IMR-90 (cell line): ENCODE measurements at regions not wholly inside any gene's neighbourhood (a gene's known extent, or its start where the extent isn't known, plus 50 kb on each side); places are given as distances from the start of the nearest gene placed in this dataset.

Experiments used
- ATAC-seq: fragments of 200-7000 bp; cut with Tn5 transposase; 2 replicates; pipeline ENCODE4 v1.9.1; 2020; ENCODE audit warnings: low read depth, mild to moderate bottlenecking, moderate library complexity
- BruUV-seq: library from RNA; stranded (reverse); fragments of 400-500 nt; replicated peaks from 2 replicates; lab custom pipeline; 2021; lab: Mats Ljungman, UMichigan
- CTCF ChIA-PET: fragments of 300-600 bp; formaldehyde crosslinking; extraction: SDS; loops from one replicate; lab custom pipeline; 2021; ENCODE audit warnings: antibody characterized with exemption; lab: Yijun Ruan, JAX
- POLR2A ChIA-PET: fragments of 300-600 bp; sonication (Branson Sonifier 250); formaldehyde crosslinking; loops from one replicate; lab custom pipeline; 2022; ENCODE audit warnings: antibody characterized with exemption; ENCODE audit not compliant: unreplicated experiment; lab: Charles Lee
- DNase-seq: peaks from one replicate; pipeline ENCODE4 v3.0.0; 2013
- H2AFZ ChIP-seq: replicated peaks from 2 replicates; pipeline ENCODE3; 2013; ENCODE audit warnings: low read length, mild to moderate bottlenecking; ENCODE audit not compliant: poor library complexity
- H2AK5ac ChIP-seq: 2 replicates; pipeline ENCODE4 v1.6.1; 2013; ENCODE audit warnings: low read depth, low read length, inconsistent platforms
- H2AK9ac ChIP-seq: replicated peaks from 2 replicates; pipeline ENCODE3; 2013; ENCODE audit warnings: mild to moderate bottlenecking, low read depth, low read length, moderate library complexity; ENCODE audit not compliant: poor library complexity
- H2BK120ac ChIP-seq: 2 replicates; pipeline ENCODE4 v1.6.1; 2013; ENCODE audit warnings: low read depth, low read length, inconsistent platforms
- H2BK15ac ChIP-seq: 3 replicates; pipeline ENCODE4 v1.6.1; 2013; ENCODE audit warnings: low read depth, low read length, inconsistent platforms
- H2BK20ac ChIP-seq: 2 replicates; pipeline ENCODE4 v1.6.1; 2013; ENCODE audit warnings: low read depth, mild to moderate bottlenecking, inconsistent platforms, low read length, moderate library complexity
- H2BK5ac ChIP-seq: 2 replicates; pipeline ENCODE4 v1.6.1; 2013; ENCODE audit warnings: mild to moderate bottlenecking, low read depth, low read length, inconsistent platforms; ENCODE audit not compliant: poor library complexity, severe bottlenecking
- H3K14ac ChIP-seq: replicated peaks from 2 replicates; pipeline ENCODE4 v1.6.1; 2013; ENCODE audit warnings: low read depth, low read length, inconsistent platforms
- H3K18ac ChIP-seq: 2 replicates; pipeline ENCODE4 v1.6.1; 2013; ENCODE audit warnings: low read depth, low read length, control low read depth
- H3K23ac ChIP-seq: 2 replicates; pipeline ENCODE4 v1.6.1; 2013; ENCODE audit warnings: low read depth, low read length, inconsistent platforms
- H3K27ac ChIP-seq: 2 replicates; pipeline ENCODE4 v1.5.1; 2013; ENCODE audit warnings: mild to moderate bottlenecking, control low read depth, low read length; ENCODE audit not compliant: insufficient read depth
- H3K27me3 ChIP-seq: 2 replicates; pipeline ENCODE4 v1.6.1; 2013; ENCODE audit warnings: low read length; ENCODE audit not compliant: control insufficient read depth, insufficient read depth
- H3K36me3 ChIP-seq: 2 replicates; pipeline ENCODE4 v1.6.1; 2013; ENCODE audit warnings: low read length, mixed read lengths; ENCODE audit not compliant: control insufficient read depth, insufficient read depth
- H3K4ac ChIP-seq: 2 replicates; pipeline ENCODE4 v1.6.1; 2013; ENCODE audit warnings: low read depth, low read length, inconsistent platforms
- H3K4me1 ChIP-seq: 2 replicates; pipeline ENCODE4 v1.6.1; 2013; ENCODE audit warnings: low read length, mixed read lengths; ENCODE audit not compliant: control insufficient read depth, insufficient read depth
- H3K4me2 ChIP-seq: 2 replicates; pipeline ENCODE4 v1.6.1; 2013; ENCODE audit warnings: low read depth, mild to moderate bottlenecking, control low read depth, low read length, moderate library complexity
- H3K4me3 ChIP-seq: 2 replicates; pipeline ENCODE4 v1.5.1; 2013; ENCODE audit warnings: low read depth, mild to moderate bottlenecking, control low read depth, low read length, moderate library complexity; ENCODE audit not compliant: insufficient read depth
- H3K56ac ChIP-seq: 2 replicates; pipeline ENCODE4 v1.6.1; 2013; ENCODE audit warnings: low read length, inconsistent platforms; ENCODE audit not compliant: insufficient read depth; ENCODE audit errors: extremely low read depth
- H3K79me1 ChIP-seq, 2 experiments: 2 replicates each; pipeline ENCODE4 v1.6.1; 2013; ENCODE audit warnings: low read length in 2 of 2, inconsistent platforms in 1 of 2, low read depth in 1 of 2
- H3K9ac ChIP-seq: 2 replicates; pipeline ENCODE4 v1.6.1; 2013; ENCODE audit warnings: low read depth, low read length, control low read depth
- H3K9me1 ChIP-seq: 2 replicates; pipeline ENCODE4 v1.6.1; 2013; ENCODE audit warnings: low read length, inconsistent platforms; ENCODE audit not compliant: insufficient read depth
- H3K9me3 ChIP-seq: 2 replicates; pipeline ENCODE4 v1.6.1; 2013; ENCODE audit warnings: low read length; ENCODE audit not compliant: control insufficient read depth, insufficient read depth
- H4K20me1 ChIP-seq: 2 replicates; pipeline ENCODE4 v1.6.1; 2013; ENCODE audit warnings: low read length, inconsistent platforms; ENCODE audit not compliant: insufficient read depth
- H4K5ac ChIP-seq: 2 replicates; pipeline ENCODE4 v1.6.1; 2013; ENCODE audit warnings: mild to moderate bottlenecking, low read depth, low read length, control low read depth
- H4K8ac ChIP-seq, 2 experiments: 2 replicates each; pipeline ENCODE4 v1.6.1; 2013; ENCODE audit warnings: low read depth in 2 of 2, low read length in 2 of 2, control low read depth in 1 of 2, inconsistent platforms in 1 of 2
- H4K91ac ChIP-seq: 2 replicates; pipeline ENCODE4 v1.6.1; 2013; ENCODE audit warnings: low read depth, low read length, inconsistent platforms; ENCODE audit not compliant: insufficient read depth
- BHLHE40 ChIP-seq: fragments of 150-350 bp; IDR thresholded peaks from 2 replicates; pipeline ENCODE4 v1.6.1; 2016; ENCODE audit warnings: mild to moderate bottlenecking, low read depth, low read length
- CEBPB ChIP-seq: IDR thresholded peaks from 2 replicates; pipeline ENCODE4 v1.6.1; 2012; ENCODE audit warnings: low read depth, low read length, improper control_type of control experiment
- CHD1 ChIP-seq: IDR thresholded peaks from 2 replicates; pipeline ENCODE4 v1.6.1; 2012; ENCODE audit warnings: low read depth, low read length, improper control_type of control experiment
- CTCF ChIP-seq: conservative IDR thresholded peaks from 2 replicates; pipeline ENCODE4 v1.5.1; 2012; ENCODE audit warnings: mild to moderate bottlenecking, low read depth, low read length, improper control_type of control experiment
- FOS ChIP-seq: fragments of 150-350 bp; IDR thresholded peaks from 2 replicates; pipeline ENCODE4 v1.6.1; 2016; ENCODE audit warnings: low read depth, low read length
- MAFK ChIP-seq: IDR thresholded peaks from 2 replicates; pipeline ENCODE4 v1.6.1; 2012; ENCODE audit warnings: low read depth, low read length, improper control_type of control experiment
- WGBS, 2 experiments: methylation state at CpG; one replicate each; pipeline versions ENCODE4 v1.1.5 to v1.1.7; 2013; ENCODE audit warnings: missing lambda C conversion rate in 2 of 2; ENCODE audit not compliant: insufficient read length in 1 of 2; ENCODE audit errors: extremely low coverage in 2 of 2; 5-methylcytosine and 5-hydroxymethylcytosine counted together
- dilution Hi-C: fragments of 300-500 bp; cut with HindIII; formaldehyde crosslinking; loops from one replicate; pipeline ENCODE4 v1.14.3; 2018; ENCODE audit warnings: low sequenced_read_pairs; ENCODE audit not compliant: unreplicated experiment
- in situ Hi-C: fragments of 300-500 bp; cut with MboI; formaldehyde crosslinking; loops from 3 replicates; pipeline ENCODE4 v1.14.3; 2019; ENCODE audit warnings: low sequenced_read_pairs, inconsistent platforms, mixed read lengths
- intact Hi-C: fragments of 100-400 bp; cut with micrococcal nuclease; formaldehyde crosslinking; loops from 2 replicates; pipeline ENCODE4 v1.10.0; 2022
- TF ChIP-seq, protein P1 (sequence below): fragments of 150-350 bp; IDR thresholded peaks from 2 replicates; pipeline ENCODE4 v1.6.1; 2016; ENCODE audit warnings: low read depth, mild to moderate bottlenecking, low read length, moderate library complexity, borderline replicate concordance

GRCh38 chr9:92185096-92185495 is 69.9 kb upstream of the SPTLC1 start:
- peak overlapping the region; percentile 81 for H3K14ac ChIP-seq
- no peaks in the 10 kb centered on the region for H3K27me3 ChIP-seq
- WGBS, 2 experiments, result 90% methylated on average over 2 of the region's 9 CpGs; no CpG with 5 or more reads in 1 of the 2 experiments
- ATAC-seq (no peak), DNase-seq (no peak)
- ChIA-PET POLR2A (no interaction called here), CTCF (no interaction called here)
- peak overlapping the region; percentile 93 for H3K23ac ChIP-seq
- H2BK20ac ChIP-seq, result peak overlapping the region; percentile 99
- H2BK15ac ChIP-seq, result peak overlapping the region; percentile 89; the same call in 1 of the 3 replicates
- peak overlapping the region; percentile 98 for H2BK120ac ChIP-seq
- H3K56ac ChIP-seq, result peak overlapping the region; percentile 36; the same call in 1 of the 2 replicates
- peak overlapping the region; percentile 98 for H4K91ac ChIP-seq
- H3K9me1 ChIP-seq, result peaks cover 31% of the 10 kb centered on the region
- peak overlapping the region; percentile 96 for H3K4ac ChIP-seq
- BruUV-seq, result no TSS peak
- peak overlapping the region; percentile 55 for H2AFZ ChIP-seq
- intact Hi-C loops, result no loop called here
- no peaks in the 10 kb centered on the region for H3K36me3 ChIP-seq
- H2BK5ac ChIP-seq, result peak overlapping the region; percentile 94
- H3K4me1 ChIP-seq, result peaks cover 27% of the 10 kb centered on the region
- dilution Hi-C loops, result no loop called here
- no peak for TF ChIP-seq CTCF
- TF ChIP-seq FOS, result no peak
- TF ChIP-seq, protein P1, sequence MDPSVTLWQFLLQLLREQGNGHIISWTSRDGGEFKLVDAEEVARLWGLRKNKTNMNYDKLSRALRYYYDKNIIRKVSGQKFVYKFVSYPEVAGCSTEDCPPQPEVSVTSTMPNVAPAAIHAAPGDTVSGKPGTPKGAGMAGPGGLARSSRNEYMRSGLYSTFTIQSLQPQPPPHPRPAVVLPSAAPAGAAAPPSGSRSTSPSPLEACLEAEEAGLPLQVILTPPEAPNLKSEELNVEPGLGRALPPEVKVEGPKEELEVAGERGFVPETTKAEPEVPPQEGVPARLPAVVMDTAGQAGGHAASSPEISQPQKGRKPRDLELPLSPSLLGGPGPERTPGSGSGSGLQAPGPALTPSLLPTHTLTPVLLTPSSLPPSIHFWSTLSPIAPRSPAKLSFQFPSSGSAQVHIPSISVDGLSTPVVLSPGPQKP, result no peak
- TF ChIP-seq MAFK, result no peak
- TF ChIP-seq CHD1, result no peak
- no peak for TF ChIP-seq BHLHE40
- no peak for TF ChIP-seq CEBPB
- peak overlapping the region; percentile 84 to 93 for H4K8ac ChIP-seq
- peak overlapping the region; percentile 97 for H4K5ac ChIP-seq
- in situ Hi-C loops, result no loop called here
- peak overlapping the region; percentile 96 for H3K27ac ChIP-seq
- peaks cover 3% of the 10 kb centered on the region for H3K9me3 ChIP-seq
- H3K9ac ChIP-seq, result 0 out of 2 replicates have a peak overlapping the region, but pooled peaks have one; percentile 11
- no peaks in the 10 kb centered on the region for H3K79me1 ChIP-seq
- H2AK5ac ChIP-seq, result peak overlapping the region; percentile 62
- H2AK9ac ChIP-seq, result no peak overlapping the region
- peak overlapping the region; percentile 98 for H3K18ac ChIP-seq
- no peaks in the 10 kb centered on the region; the same call in 1 of the 2 replicates for H4K20me1 ChIP-seq
- no peak overlapping the region for H3K4me3 ChIP-seq
- H3K4me2 ChIP-seq, result peak overlapping the region; percentile 4; the same call in 1 of the 2 replicates
